ENCODE measurements at regions not wholly inside any gene's neighbourhood (a gene's known extent, or its start where the extent isn't known, plus 50 kb on each side); places are given as distances from the start of the nearest gene placed in this dataset.
A peak's percentile ranks its signal among the peaks of the same experiment; 100 is the strongest.

- Histone ChIP-seq H3K27ac (ENCODE audit: low read depth, low read length) (no peak overlapping the region), H3K4me3 (ENCODE audit: low read depth, low read length) (no peak overlapping the region), H3K4me1 (ENCODE audit: control insufficient read depth, insufficient read depth, low read length) (no peaks in the 10 kb centered on the region), H3K9me3 (ENCODE audit: control insufficient read depth, insufficient read depth, low read length) (no peaks in the 10 kb centered on the region), H3K36me3 (ENCODE audit: control insufficient read depth, insufficient read depth, low read length) (no peaks in the 10 kb centered on the region), H3K27me3 (ENCODE audit: control insufficient read depth, insufficient read depth, low read length) (no peaks in the 10 kb centered on the region)
- 43% methylated on average over 1 of the region's 1 CpG for WGBS (ENCODE audit: insufficient coverage)
- DNase-seq (ENCODE audit: low read depth in 4 of 6, low spot score in 6 of 6) = no peak
These were observed 465.1 kb upstream of the PDZRN3 start for GRCh38 chr3:74089814-74090213.

GRCh38 chr3:74080056-74080461 is 455.3 kb upstream of the PDZRN3 start:
- no CpG with 5 or more reads among the region's 5 CpGs for WGBS (ENCODE audit: insufficient coverage)
- Histone ChIP-seq H3K27me3 (ENCODE audit: control insufficient read depth, insufficient read depth, low read length) (no peaks in the 10 kb centered on the region), H3K36me3 (ENCODE audit: control insufficient read depth, insufficient read depth, low read length) (no peaks in the 10 kb centered on the region), H3K4me3 (ENCODE audit: low read depth, low read length) (no peak overlapping the region), H3K9me3 (ENCODE audit: control insufficient read depth, insufficient read depth, low read length) (no peaks in the 10 kb centered on the region), H3K27ac (ENCODE audit: low read depth, low read length) (no peak overlapping the region), H3K4me1 (ENCODE audit: control insufficient read depth, insufficient read depth, low read length) (no peaks in the 10 kb centered on the region)
- peak in 1 of 6 donors; percentile 49 for DNase-seq (ENCODE audit: low read depth in 4 of 6, low spot score in 6 of 6)

- H3K9me3 ChIP-seq (ENCODE audit: control insufficient read depth, insufficient read depth, low read length) = no peaks in the 10 kb centered on the region
- no peaks in the 10 kb centered on the region for H3K27me3 ChIP-seq (ENCODE audit: control insufficient read depth, insufficient read depth, low read length)
- H3K36me3 ChIP-seq (ENCODE audit: control insufficient read depth, insufficient read depth, low read length) = no peaks in the 10 kb centered on the region
- WGBS (ENCODE audit: insufficient coverage) = no CpG with 5 or more reads among the region's 2 CpGs
- DNase-seq (ENCODE audit: low read depth in 4 of 6, low spot score in 6 of 6) = no peak
- H3K27ac ChIP-seq (ENCODE audit: low read depth, low read length) = no peak overlapping the region
- no peaks in the 10 kb centered on the region for H3K4me1 ChIP-seq (ENCODE audit: control insufficient read depth, insufficient read depth, low read length)
- H3K4me3 ChIP-seq (ENCODE audit: low read depth, low read length) = no peak overlapping the region
These were observed 450.5 kb upstream of the PDZRN3 start for GRCh38 chr3:74075241-74075640.

- Histone ChIP-seq H3K27me3 (ENCODE audit: control insufficient read depth, insufficient read depth, low read length) (no peaks in the 10 kb centered on the region), H3K4me1 (ENCODE audit: control insufficient read depth, insufficient read depth, low read length) (no peaks in the 10 kb centered on the region), H3K9me3 (ENCODE audit: control insufficient read depth, insufficient read depth, low read length) (no peaks in the 10 kb centered on the region), H3K36me3 (ENCODE audit: control insufficient read depth, insufficient read depth, low read length) (no peaks in the 10 kb centered on the region), H3K4me3 (ENCODE audit: low read depth, low read length) (no peak overlapping the region), H3K27ac (ENCODE audit: low read depth, low read length) (no peak overlapping the region)
- DNase-seq (ENCODE audit: low read depth in 4 of 6, low spot score in 6 of 6) = no peak
- no CpG with 5 or more reads among the region's 1 CpG for WGBS (ENCODE audit: insufficient coverage)
These were observed 450.0 kb upstream of the PDZRN3 start for GRCh38 chr3:74074700-74075099.

GRCh38 chr3:74067296-74067695 is 442.6 kb upstream of the PDZRN3 start:
- Histone ChIP-seq H3K4me1 (ENCODE audit: control insufficient read depth, insufficient read depth, low read length) (no peaks in the 10 kb centered on the region), H3K36me3 (ENCODE audit: control insufficient read depth, insufficient read depth, low read length) (no peaks in the 10 kb centered on the region), H3K9me3 (ENCODE audit: control insufficient read depth, insufficient read depth, low read length) (no peaks in the 10 kb centered on the region), H3K4me3 (ENCODE audit: low read depth, low read length) (no peak overlapping the region), H3K27ac (ENCODE audit: low read depth, low read length) (no peak overlapping the region), H3K27me3 (ENCODE audit: control insufficient read depth, insufficient read depth, low read length) (no peaks in the 10 kb centered on the region)
- 40% methylated on average over 1 of the region's 1 CpG for WGBS (ENCODE audit: insufficient coverage)
- peak in 2 of 6 donors; percentile 56 to 69 for DNase-seq (ENCODE audit: low read depth in 4 of 6, low spot score in 6 of 6)

- Histone ChIP-seq H3K36me3 (ENCODE audit: control insufficient read depth, insufficient read depth, low read length) (no peaks in the 10 kb centered on the region), H3K4me3 (ENCODE audit: low read depth, low read length) (no peak overlapping the region), H3K4me1 (ENCODE audit: control insufficient read depth, insufficient read depth, low read length) (no peaks in the 10 kb centered on the region), H3K27me3 (ENCODE audit: control insufficient read depth, insufficient read depth, low read length) (no peaks in the 10 kb centered on the region), H3K9me3 (ENCODE audit: control insufficient read depth, insufficient read depth, low read length) (no peaks in the 10 kb centered on the region), H3K27ac (ENCODE audit: low read depth, low read length) (no peak overlapping the region)
- 38% methylated on average over 2 of the region's 3 CpGs for WGBS (ENCODE audit: insufficient coverage)
- DNase-seq (ENCODE audit: low read depth in 4 of 6, low spot score in 6 of 6) = no peak
These were observed 441.7 kb upstream of the PDZRN3 start for GRCh38 chr3:74066456-74066855.

GRCh38 chr3:74059923-74060600 is 435.3 kb upstream of the PDZRN3 start:
- no CpG with 5 or more reads among the region's 3 CpGs for WGBS (ENCODE audit: insufficient coverage)
- Histone ChIP-seq H3K4me3 (ENCODE audit: low read depth, low read length) (no peak overlapping the region), H3K4me1 (ENCODE audit: control insufficient read depth, insufficient read depth, low read length) (no peaks in the 10 kb centered on the region), H3K36me3 (ENCODE audit: control insufficient read depth, insufficient read depth, low read length) (no peaks in the 10 kb centered on the region), H3K27me3 (ENCODE audit: control insufficient read depth, insufficient read depth, low read length) (no peaks in the 10 kb centered on the region), H3K9me3 (ENCODE audit: control insufficient read depth, insufficient read depth, low read length) (no peaks in the 10 kb centered on the region), H3K27ac (ENCODE audit: low read depth, low read length) (no peak overlapping the region)
- DNase-seq (ENCODE audit: low read depth in 4 of 6, low spot score in 6 of 6) = no peak

- H3K27ac ChIP-seq (ENCODE audit: low read depth, low read length) = no peak overlapping the region
- no peak for DNase-seq (ENCODE audit: low read depth in 4 of 6, low spot score in 6 of 6)
These were observed 434.7 kb upstream of the PDZRN3 start for GRCh38 chr3:74059301-74059922.

GRCh38 chr3:74057169-74057568 is 432.4 kb upstream of the PDZRN3 start:
- Histone ChIP-seq H3K27me3 (ENCODE audit: control insufficient read depth, insufficient read depth, low read length) (no peaks in the 10 kb centered on the region), H3K4me1 (ENCODE audit: control insufficient read depth, insufficient read depth, low read length) (no peaks in the 10 kb centered on the region), H3K27ac (ENCODE audit: low read depth, low read length) (no peak overlapping the region), H3K36me3 (ENCODE audit: control insufficient read depth, insufficient read depth, low read length) (no peaks in the 10 kb centered on the region), H3K4me3 (ENCODE audit: low read depth, low read length) (no peak overlapping the region), H3K9me3 (ENCODE audit: control insufficient read depth, insufficient read depth, low read length) (no peaks in the 10 kb centered on the region)
- WGBS (ENCODE audit: insufficient coverage) = 88% methylated on average over 1 of the region's 1 CpG
- DNase-seq (ENCODE audit: low read depth in 4 of 6, low spot score in 6 of 6) = peak in 1 of 6 donors; percentile 49

More at GRCh38 chr3:74059301-74059922, 434.7 kb upstream of the PDZRN3 start:
- WGBS (ENCODE audit: insufficient coverage) = no CpG with 5 or more reads among the region's 3 CpGs
- Histone ChIP-seq H3K9me3 (ENCODE audit: control insufficient read depth, insufficient read depth, low read length) (no peaks in the 10 kb centered on the region), H3K4me3 (ENCODE audit: low read depth, low read length) (no peak overlapping the region), H3K27me3 (ENCODE audit: control insufficient read depth, insufficient read depth, low read length) (no peaks in the 10 kb centered on the region), H3K36me3 (ENCODE audit: control insufficient read depth, insufficient read depth, low read length) (no peaks in the 10 kb centered on the region), H3K4me1 (ENCODE audit: control insufficient read depth, insufficient read depth, low read length) (no peaks in the 10 kb centered on the region)

GRCh38 chr3:74055061-74055460 is 430.3 kb upstream of the PDZRN3 start:
- Histone ChIP-seq H3K36me3 (ENCODE audit: control insufficient read depth, insufficient read depth, low read length) (no peaks in the 10 kb centered on the region), H3K27me3 (ENCODE audit: control insufficient read depth, insufficient read depth, low read length) (no peaks in the 10 kb centered on the region), H3K9me3 (ENCODE audit: control insufficient read depth, insufficient read depth, low read length) (no peaks in the 10 kb centered on the region), H3K27ac (ENCODE audit: low read depth, low read length) (no peak overlapping the region), H3K4me3 (ENCODE audit: low read depth, low read length) (no peak overlapping the region), H3K4me1 (ENCODE audit: control insufficient read depth, insufficient read depth, low read length) (no peaks in the 10 kb centered on the region)
- DNase-seq (ENCODE audit: low read depth in 4 of 6, low spot score in 6 of 6) = no peak
- no CpG with 5 or more reads among the region's 3 CpGs for WGBS (ENCODE audit: insufficient coverage)

Measured in spinal cord (tissue), 9 donors.